ENCODE measurements at regions not wholly inside any gene's neighbourhood (a gene's known extent, or its start where the extent isn't known, plus 50 kb on each side); places are given as distances from the start of the nearest gene placed in this dataset.

GRCh38 chr19:28399187-28399586, 813.8 kb downstream of the UQCRFS1 start:
- H3K56ac ChIP-seq (ENCODE audit: low read length), result no peak overlapping the region
- no peak overlapping the region for H3K4me2 ChIP-seq (ENCODE audit: low read length)
- no peak overlapping the region for H2BK15ac ChIP-seq (replicated peaks; ENCODE audit: low read depth)
- H3K18ac ChIP-seq (ENCODE audit: low read length), result no peak overlapping the region
- no peak for DNase-seq
- H4K8ac ChIP-seq (ENCODE audit: low read depth, low read length), result no peak overlapping the region
- H3K36me3 ChIP-seq (ENCODE audit: control insufficient read depth, insufficient read depth, low read length), result no peaks in the 10 kb centered on the region
- WGBS (ENCODE audit: extremely low coverage, insufficient coverage, low lambda C conversion rate), result no CpG with 5 or more reads among the region's 1 CpG
- no peaks in the 10 kb centered on the region for H3K27me3 ChIP-seq (ENCODE audit: insufficient read depth, low read length, poor library complexity)
- no peaks in the 10 kb centered on the region for H3K79me1 ChIP-seq (ENCODE audit: low read length)
- no peak overlapping the region for H3K9ac ChIP-seq (ENCODE audit: low read length)
- no peaks in the 10 kb centered on the region for H3K79me2 ChIP-seq (ENCODE audit: control insufficient read depth, insufficient read depth, low read length)
- H2BK5ac ChIP-seq (ENCODE audit: low read length), result no peak overlapping the region
- peaks cover 10% of the 10 kb centered on the region for H3K4me1 ChIP-seq (ENCODE audit: control insufficient read depth, low read depth, low read length)
- no peak overlapping the region for H3K23ac ChIP-seq (ENCODE audit: low read length)
- no peak overlapping the region for H3K4me3 ChIP-seq (ENCODE audit: low read length)
- no peak overlapping the region for H3K27ac ChIP-seq (ENCODE audit: low read depth, low read length)
- no peak overlapping the region for H4K5ac ChIP-seq (ENCODE audit: low read length)
- H2AK5ac ChIP-seq (ENCODE audit: low read length), result no peak overlapping the region
- H2BK120ac ChIP-seq (ENCODE audit: low read depth, low read length), result no peak overlapping the region
- H3K4ac ChIP-seq (ENCODE audit: low read depth, low read length), result no peak overlapping the region

GRCh38 chr19:28397800-28398199, 815.2 kb downstream of the UQCRFS1 start:
- Histone ChIP-seq H3K4ac (ENCODE audit: low read depth, low read length) (no peak overlapping the region), H3K18ac (ENCODE audit: low read length) (no peak overlapping the region), H3K27ac (ENCODE audit: low read depth, low read length) (no peak overlapping the region), H3K4me1 (ENCODE audit: control insufficient read depth, low read depth, low read length) (peaks cover 12% of the 10 kb centered on the region), H3K36me3 (ENCODE audit: control insufficient read depth, insufficient read depth, low read length) (no peaks in the 10 kb centered on the region), H2AK5ac (ENCODE audit: low read length) (no peak overlapping the region), H3K79me1 (ENCODE audit: low read length) (no peaks in the 10 kb centered on the region), H2BK120ac (ENCODE audit: low read depth, low read length) (no peak overlapping the region), H3K23ac (ENCODE audit: low read length) (no peak overlapping the region), H3K79me2 (ENCODE audit: control insufficient read depth, insufficient read depth, low read length) (no peaks in the 10 kb centered on the region), H3K56ac (ENCODE audit: low read length) (no peak overlapping the region), H3K9ac (ENCODE audit: low read length) (no peak overlapping the region), H2BK15ac (replicated peaks; ENCODE audit: low read depth) (no peak overlapping the region), H3K27me3 (ENCODE audit: insufficient read depth, low read length, poor library complexity) (no peaks in the 10 kb centered on the region), H3K4me3 (ENCODE audit: low read length) (no peak overlapping the region), H4K8ac (ENCODE audit: low read depth, low read length) (no peak overlapping the region), H2BK5ac (ENCODE audit: low read length) (no peak overlapping the region), H3K4me2 (ENCODE audit: low read length) (no peak overlapping the region), H4K5ac (ENCODE audit: low read length) (no peak overlapping the region)
- DNase-seq, result no peak
- no CpG with 5 or more reads among the region's 5 CpGs for WGBS (ENCODE audit: extremely low coverage, insufficient coverage, low lambda C conversion rate)

DNA sequence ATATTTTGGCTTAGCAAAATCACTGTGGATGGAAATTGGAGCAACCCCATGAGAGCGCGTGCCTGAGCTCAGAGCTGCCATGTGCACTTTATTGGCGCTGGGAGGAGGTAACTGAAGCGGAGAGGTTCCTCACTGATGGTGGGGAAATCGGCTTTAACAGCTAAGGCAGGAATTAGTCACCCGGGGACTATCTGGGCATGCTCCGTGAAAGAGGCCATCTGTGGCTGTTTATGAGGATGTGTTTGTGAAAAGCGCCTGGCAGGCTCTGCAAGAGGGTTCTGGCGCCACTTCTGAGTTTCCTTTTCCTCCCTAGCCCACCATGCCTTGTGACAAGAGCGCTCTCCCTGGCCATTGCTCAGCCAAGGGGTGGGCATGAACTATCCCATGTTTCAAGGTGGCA, 815.6 kb downstream of the UQCRFS1 start:
- Histone ChIP-seq H3K56ac (ENCODE audit: low read length) (no peak overlapping the region), H4K8ac (ENCODE audit: low read depth, low read length) (no peak overlapping the region), H3K4me3 (ENCODE audit: low read length) (no peak overlapping the region), H3K18ac (ENCODE audit: low read length) (no peak overlapping the region), H3K79me2 (ENCODE audit: control insufficient read depth, insufficient read depth, low read length) (no peaks in the 10 kb centered on the region), H3K23ac (ENCODE audit: low read length) (no peak overlapping the region), H3K27me3 (ENCODE audit: insufficient read depth, low read length, poor library complexity) (no peaks in the 10 kb centered on the region), H4K5ac (ENCODE audit: low read length) (no peak overlapping the region), H2BK5ac (ENCODE audit: low read length) (no peak overlapping the region), H2BK15ac (replicated peaks; ENCODE audit: low read depth) (no peak overlapping the region), H3K36me3 (ENCODE audit: control insufficient read depth, insufficient read depth, low read length) (no peaks in the 10 kb centered on the region), H2AK5ac (ENCODE audit: low read length) (no peak overlapping the region), H3K27ac (ENCODE audit: low read depth, low read length) (no peak overlapping the region), H3K79me1 (ENCODE audit: low read length) (no peaks in the 10 kb centered on the region), H3K9ac (ENCODE audit: low read length) (no peak overlapping the region), H2BK120ac (ENCODE audit: low read depth, low read length) (no peak overlapping the region), H3K4me1 (ENCODE audit: control insufficient read depth, low read depth, low read length) (peaks cover 12% of the 10 kb centered on the region), H3K4ac (ENCODE audit: low read depth, low read length) (no peak overlapping the region), H3K4me2 (ENCODE audit: low read length) (no peak overlapping the region)
- DNase-seq, result no peak
- no CpG with 5 or more reads among the region's 10 CpGs for WGBS (ENCODE audit: extremely low coverage, insufficient coverage, low lambda C conversion rate)

DNA sequence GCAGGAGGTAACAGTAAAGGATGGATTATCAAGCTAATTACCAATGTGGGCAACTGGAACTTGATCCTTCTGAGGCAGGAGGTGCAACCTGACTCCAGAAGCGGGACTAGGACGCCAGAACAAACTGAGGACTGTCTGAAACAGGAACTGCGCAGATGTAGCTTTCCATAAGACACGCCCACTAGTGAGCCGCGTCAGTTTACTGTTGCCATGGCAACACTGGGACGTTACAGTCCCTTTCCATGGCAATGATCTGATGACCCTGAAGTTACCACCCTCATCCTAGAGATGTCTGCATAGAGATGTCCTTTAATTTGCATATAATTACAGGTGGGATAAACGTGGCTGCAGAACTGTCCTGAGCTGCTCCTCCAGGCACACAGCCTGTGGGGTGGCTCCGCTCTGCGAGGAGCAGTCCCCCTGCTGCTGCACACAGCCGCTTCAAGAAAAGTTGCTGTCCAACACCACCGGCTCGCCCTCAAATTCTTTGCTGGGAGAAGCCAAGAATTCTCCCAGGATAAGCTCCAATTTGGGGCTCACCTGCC, 816.6 kb downstream of the UQCRFS1 start:
- Histone ChIP-seq H3K4ac (ENCODE audit: low read depth, low read length) (no peak overlapping the region), H2BK5ac (ENCODE audit: low read length) (no peak overlapping the region), H3K23ac (ENCODE audit: low read length) (no peak overlapping the region), H3K4me3 (ENCODE audit: low read length) (no peak overlapping the region), H3K56ac (ENCODE audit: low read length) (no peak overlapping the region), H3K4me1 (ENCODE audit: control insufficient read depth, low read depth, low read length) (peaks cover 9% of the 10 kb centered on the region), H3K27me3 (ENCODE audit: insufficient read depth, low read length, poor library complexity) (no peaks in the 10 kb centered on the region), H3K79me2 (ENCODE audit: control insufficient read depth, insufficient read depth, low read length) (no peaks in the 10 kb centered on the region), H3K36me3 (ENCODE audit: control insufficient read depth, insufficient read depth, low read length) (no peaks in the 10 kb centered on the region), H2BK15ac (replicated peaks; ENCODE audit: low read depth) (no peak overlapping the region), H3K27ac (ENCODE audit: low read depth, low read length) (no peak overlapping the region), H4K8ac (ENCODE audit: low read depth, low read length) (no peak overlapping the region), H3K9ac (ENCODE audit: low read length) (no peak overlapping the region), H2BK120ac (ENCODE audit: low read depth, low read length) (no peak overlapping the region), H3K18ac (ENCODE audit: low read length) (no peak overlapping the region), H3K4me2 (ENCODE audit: low read length) (no peak overlapping the region), H2AK5ac (ENCODE audit: low read length) (no peak overlapping the region), H4K5ac (ENCODE audit: low read length) (no peak overlapping the region), H3K79me1 (ENCODE audit: low read length) (no peaks in the 10 kb centered on the region)
- no CpG with 5 or more reads among the region's 13 CpGs for WGBS (ENCODE audit: extremely low coverage, insufficient coverage, low lambda C conversion rate)
- DNase-seq, result peak; percentile 68

DNA sequence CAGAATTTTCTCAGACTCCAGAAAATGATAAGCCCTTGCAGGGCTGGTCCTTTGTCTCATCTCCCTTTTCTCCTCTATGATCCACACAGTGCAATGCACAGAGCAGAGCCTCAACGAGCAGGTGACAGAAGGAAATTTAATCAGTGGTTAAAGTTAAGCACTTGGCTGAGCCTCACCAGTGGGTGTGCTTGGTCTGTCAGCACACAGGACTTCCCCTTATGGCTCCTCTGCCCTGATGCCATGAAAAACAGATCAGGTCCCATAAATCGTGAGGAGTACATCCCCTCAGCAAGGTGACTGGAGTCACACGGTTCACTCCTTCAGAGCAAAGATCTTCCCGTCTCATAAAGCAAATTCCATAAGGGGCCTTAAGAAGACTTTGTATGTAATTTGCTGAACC, 818.2 kb downstream of the UQCRFS1 start:
- Histone ChIP-seq H4K8ac (ENCODE audit: low read depth, low read length) (no peak overlapping the region), H3K4me2 (ENCODE audit: low read length) (no peak overlapping the region), H3K4ac (ENCODE audit: low read depth, low read length) (no peak overlapping the region), H4K5ac (ENCODE audit: low read length) (no peak overlapping the region), H3K4me1 (ENCODE audit: control insufficient read depth, low read depth, low read length) (peaks cover 4% of the 10 kb centered on the region), H3K23ac (ENCODE audit: low read length) (no peak overlapping the region), H3K27ac (ENCODE audit: low read depth, low read length) (no peak overlapping the region), H3K56ac (ENCODE audit: low read length) (no peak overlapping the region), H3K4me3 (ENCODE audit: low read length) (no peak overlapping the region), H3K27me3 (ENCODE audit: insufficient read depth, low read length, poor library complexity) (no peaks in the 10 kb centered on the region), H3K36me3 (ENCODE audit: control insufficient read depth, insufficient read depth, low read length) (no peaks in the 10 kb centered on the region), H2BK120ac (ENCODE audit: low read depth, low read length) (no peak overlapping the region), H2AK5ac (ENCODE audit: low read length) (peak overlapping the region; percentile 14), H3K9ac (ENCODE audit: low read length) (no peak overlapping the region), H2BK15ac (replicated peaks; ENCODE audit: low read depth) (no peak overlapping the region), H3K18ac (ENCODE audit: low read length) (no peak overlapping the region), H2BK5ac (ENCODE audit: low read length) (no peak overlapping the region), H3K79me1 (ENCODE audit: low read length) (no peaks in the 10 kb centered on the region), H3K79me2 (ENCODE audit: control insufficient read depth, insufficient read depth, low read length) (no peaks in the 10 kb centered on the region)
- no CpG with 5 or more reads among the region's 4 CpGs for WGBS (ENCODE audit: extremely low coverage, insufficient coverage, low lambda C conversion rate)
- no peak for DNase-seq

All from mesendoderm (in vitro differentiated cells).